Uterus (tissue), 3 donors: ENCODE measurements at regions not wholly inside any gene's neighbourhood (a gene's known extent, or its start where the extent isn't known, plus 50 kb on each side); places are given as distances from the start of the nearest gene placed in this dataset.

Experiments used
- DNase-seq, 2 donors: peaks; one replicate each; pipeline ENCODE4 v3.0.0-alpha.2; 2019 to 2020
- H3K27ac ChIP-seq, 2 donors: fragments of 200-600 bp; sonication (generic); 1 replicate in 1 of 2; 2 replicates in 1 of 2; pipeline ENCODE4 v1.5.1; 2016 to 2018
- H3K27me3 ChIP-seq, 2 donors: fragments of 200-600 bp; sonication (generic); one replicate each; pipeline ENCODE4 v1.5.1; 2018 to 2019; ENCODE audit warnings: control low read depth in 1 of 2
- H3K36me3 ChIP-seq, 2 donors: fragments of 200-600 bp; sonication (generic); one replicate each; pipeline ENCODE4 v1.5.1; 2019; ENCODE audit warnings: control low read depth in 1 of 2
- H3K4me1 ChIP-seq, 2 donors: fragments of 200-600 bp; sonication (generic); one replicate each; pipeline ENCODE4 v1.5.1; 2018 to 2019; ENCODE audit warnings: control low read depth in 1 of 2
- H3K4me3 ChIP-seq, 2 donors: fragments of 200-600 bp; sonication (generic); 1 replicate in 1 of 2; 2 replicates in 1 of 2; pipeline ENCODE4 v1.5.1; 2018 to 2019; ENCODE audit warnings: mild to moderate bottlenecking in 1 of 2
- H3K9me3 ChIP-seq, 2 donors: fragments of 200-600 bp; sonication (generic); one replicate each; pipeline ENCODE4 v1.5.1; 2019; ENCODE audit warnings: control low read depth in 1 of 2
- POLR2A ChIP-seq, 2 donors: fragments of 450-650 bp; IDR thresholded peaks; one replicate each; pipeline ENCODE4 v1.6.1; 2016; ENCODE audit warnings: antibody characterized with exemption in 2 of 2, mild to moderate bottlenecking in 1 of 2, moderate library complexity in 1 of 2
- intact Hi-C: fragments of 100-400 bp; cut with DNase I; formaldehyde crosslinking; loops from one replicate; pipeline ENCODE4 v1.15.1; 2023; ENCODE audit warnings: low total_unique reads
- TF ChIP-seq, protein P1 (sequence below), 4 experiments: fragments of 200-600 bp in 2 of 4; fragments of 450-650 bp in 2 of 4; sonication (generic) in 2 of 4; IDR thresholded peaks; one replicate each; pipeline ENCODE4 v1.5.1; 2016 to 2019; ENCODE audit warnings: antibody characterized with exemption in 4 of 4, mild to moderate bottlenecking in 2 of 4, moderate library complexity in 1 of 4
- donor health status: DM: yes; HTN: yes; CAD: no.

- Histone ChIP-seq H3K4me1 (no peaks in the 10 kb centered on the region), H3K4me3 (no peak overlapping the region), H3K27ac (no peak overlapping the region), H3K36me3 (no peaks in the 10 kb centered on the region), H3K9me3 (no peaks in the 10 kb centered on the region), H3K27me3 (no peaks in the 10 kb centered on the region)
- TF ChIP-seq, protein P1, sequence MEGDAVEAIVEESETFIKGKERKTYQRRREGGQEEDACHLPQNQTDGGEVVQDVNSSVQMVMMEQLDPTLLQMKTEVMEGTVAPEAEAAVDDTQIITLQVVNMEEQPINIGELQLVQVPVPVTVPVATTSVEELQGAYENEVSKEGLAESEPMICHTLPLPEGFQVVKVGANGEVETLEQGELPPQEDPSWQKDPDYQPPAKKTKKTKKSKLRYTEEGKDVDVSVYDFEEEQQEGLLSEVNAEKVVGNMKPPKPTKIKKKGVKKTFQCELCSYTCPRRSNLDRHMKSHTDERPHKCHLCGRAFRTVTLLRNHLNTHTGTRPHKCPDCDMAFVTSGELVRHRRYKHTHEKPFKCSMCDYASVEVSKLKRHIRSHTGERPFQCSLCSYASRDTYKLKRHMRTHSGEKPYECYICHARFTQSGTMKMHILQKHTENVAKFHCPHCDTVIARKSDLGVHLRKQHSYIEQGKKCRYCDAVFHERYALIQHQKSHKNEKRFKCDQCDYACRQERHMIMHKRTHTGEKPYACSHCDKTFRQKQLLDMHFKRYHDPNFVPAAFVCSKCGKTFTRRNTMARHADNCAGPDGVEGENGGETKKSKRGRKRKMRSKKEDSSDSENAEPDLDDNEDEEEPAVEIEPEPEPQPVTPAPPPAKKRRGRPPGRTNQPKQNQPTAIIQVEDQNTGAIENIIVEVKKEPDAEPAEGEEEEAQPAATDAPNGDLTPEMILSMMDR (IDR thresholded peaks at IDR 0.05), result no peak
- no peak for TF ChIP-seq POLR2A (IDR thresholded peaks at IDR 0.05)
- intact Hi-C loops, result no loop called here
- DNase-seq, result no peak
Measured at GRCh38 chr2:122239440-122239839, 484.0 kb downstream of the TSN start.

DNA sequence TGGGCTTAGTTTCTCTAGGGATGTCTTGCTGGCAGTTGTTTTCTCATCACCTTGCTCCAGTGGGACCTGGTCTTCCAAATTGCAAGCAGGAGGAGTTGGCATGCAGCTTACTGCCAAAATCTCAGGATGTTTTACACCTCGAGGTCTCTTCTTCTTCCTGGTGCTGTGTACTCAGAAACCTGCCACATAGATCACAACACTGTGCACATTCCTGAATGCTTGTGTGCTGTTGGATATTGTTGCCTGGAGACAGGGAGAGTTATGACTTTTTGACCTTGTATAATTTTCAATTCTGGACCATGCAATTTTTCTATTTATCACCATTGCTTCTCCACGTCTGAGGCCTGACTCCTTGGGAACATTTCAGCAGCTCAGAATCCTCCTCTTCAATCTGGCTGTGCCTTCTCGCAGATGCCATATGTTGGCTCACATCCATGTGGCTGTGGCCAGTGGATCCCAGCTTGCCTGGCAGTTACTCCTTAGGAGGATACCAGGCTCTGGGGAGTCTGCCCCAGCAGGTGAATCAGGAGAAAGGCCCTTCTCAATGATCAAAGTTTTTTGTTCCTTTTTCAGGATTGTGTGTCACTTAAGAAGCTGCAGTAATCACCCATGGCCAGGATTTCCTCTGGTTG is 489.3 kb downstream of the TSN start:
- Histone ChIP-seq H3K27me3 (no peaks in the 10 kb centered on the region), H3K9me3 (no peaks in the 10 kb centered on the region), H3K36me3 (no peaks in the 10 kb centered on the region), H3K4me1 (no peaks in the 10 kb centered on the region), H3K4me3 (no peak overlapping the region), H3K27ac (no peak overlapping the region)
- TF ChIP-seq POLR2A (IDR thresholded peaks at IDR 0.05), result no peak
- TF ChIP-seq, protein P1 (IDR thresholded peaks at IDR 0.05), result no peak
- no peak for DNase-seq
- intact Hi-C loops, result no loop called here

DNA sequence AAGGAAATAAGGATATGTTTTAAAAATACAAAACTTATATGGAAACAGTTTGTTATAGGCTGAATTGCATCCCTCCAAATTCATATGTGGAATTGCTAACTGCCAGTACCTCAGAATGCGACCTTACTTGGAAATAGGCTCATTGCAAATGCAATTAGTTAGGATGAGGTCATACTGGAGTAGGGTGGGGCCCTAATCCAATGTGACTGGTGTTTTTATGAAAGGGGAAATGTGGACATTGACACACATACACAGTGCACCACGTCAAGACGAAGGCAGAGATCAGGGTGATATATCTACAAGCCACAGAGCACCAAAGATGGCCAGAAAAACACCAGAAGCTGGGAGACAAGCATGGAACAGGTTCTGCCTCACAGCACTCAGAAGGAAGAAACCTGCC is 494.2 kb downstream of the TSN start:
- Histone ChIP-seq H3K4me3 (no peak overlapping the region), H3K36me3 (no peaks in the 10 kb centered on the region), H3K4me1 (no peaks in the 10 kb centered on the region), H3K9me3 (no peaks in the 10 kb centered on the region), H3K27ac (no peak overlapping the region), H3K27me3 (no peaks in the 10 kb centered on the region)
- TF ChIP-seq, protein P1 (IDR thresholded peaks at IDR 0.05), result no peak
- TF ChIP-seq POLR2A (IDR thresholded peaks at IDR 0.05), result no peak
- DNase-seq, result no peak
- intact Hi-C loops, result no loop called here

DNA sequence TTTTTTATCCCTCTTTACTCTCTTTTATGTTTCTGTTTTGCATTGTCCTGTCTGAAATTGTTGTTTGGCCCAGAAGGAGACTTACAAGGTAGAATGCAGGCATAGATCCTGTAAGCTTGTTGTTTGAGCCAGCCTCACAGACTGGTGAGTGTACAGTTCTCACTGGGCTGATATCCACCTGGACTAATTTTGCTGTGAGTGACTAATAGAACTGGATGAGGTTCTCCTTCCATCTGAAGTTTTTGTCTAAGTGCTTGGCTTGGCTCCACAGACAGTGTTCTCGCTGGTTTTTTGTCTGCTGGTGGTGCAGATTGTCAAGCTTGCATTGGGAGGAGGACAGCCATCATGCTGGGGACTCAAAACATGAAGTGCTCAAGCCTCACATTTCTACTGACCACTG is 495.7 kb downstream of the TSN start:
- Histone ChIP-seq H3K27ac (no peak overlapping the region), H3K9me3 (no peaks in the 10 kb centered on the region), H3K36me3 (no peaks in the 10 kb centered on the region), H3K4me1 (no peaks in the 10 kb centered on the region), H3K4me3 (no peak overlapping the region), H3K27me3 (no peaks in the 10 kb centered on the region)
- intact Hi-C loops, result no loop called here
- TF ChIP-seq, protein P1 (IDR thresholded peaks at IDR 0.05), result no peak
- no peak for TF ChIP-seq POLR2A (IDR thresholded peaks at IDR 0.05)
- DNase-seq, result no peak

DNA sequence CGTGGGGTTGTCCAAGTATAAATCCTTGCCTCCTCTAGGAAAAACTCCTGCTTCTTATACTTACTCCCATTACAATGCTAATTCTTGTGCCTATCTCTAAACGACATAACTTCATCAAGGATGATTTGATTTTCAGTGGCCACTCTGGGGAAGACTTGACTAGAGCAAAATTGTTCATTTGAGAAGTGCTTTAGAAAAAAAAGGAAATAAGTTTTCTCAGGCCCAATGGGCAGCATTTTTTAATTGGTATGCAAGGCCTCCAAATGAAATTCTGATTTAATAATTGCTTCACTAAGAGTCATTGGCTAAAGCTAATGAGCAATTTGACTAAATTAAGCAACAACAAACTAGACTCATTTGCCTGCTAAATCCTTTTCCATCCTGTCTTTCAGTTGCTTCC is 496.1 kb downstream of the TSN start:
- Histone ChIP-seq H3K9me3 (no peaks in the 10 kb centered on the region), H3K27me3 (no peaks in the 10 kb centered on the region), H3K36me3 (no peaks in the 10 kb centered on the region), H3K4me3 (no peak overlapping the region), H3K27ac (no peak overlapping the region), H3K4me1 (no peaks in the 10 kb centered on the region)
- intact Hi-C loops, result no loop called here
- DNase-seq, result no peak
- TF ChIP-seq, protein P1 (IDR thresholded peaks at IDR 0.05), result no peak
- TF ChIP-seq POLR2A (IDR thresholded peaks at IDR 0.05), result no peak
